WTC11 (cell line): ENCODE measurements at regions not wholly inside any gene's neighbourhood (a gene's known extent, or its start where the extent isn't known, plus 50 kb on each side); places are given as distances from the start of the nearest gene placed in this dataset.

Experiments used
- ZNF121 ChIP-seq: sonication (generic); formaldehyde crosslinking; IDR thresholded peaks from 2 replicates; pipeline ENCODE4 v1.8.0; 2023; ENCODE audit warnings: missing genetic modification reagents
- TF ChIP-seq, protein P1 (sequence below): fragments of 200-600 bp; IDR thresholded peaks from 2 replicates; pipeline ENCODE4 v1.8.0; 2022; ENCODE audit warnings: antibody characterized with exemption

DNA sequence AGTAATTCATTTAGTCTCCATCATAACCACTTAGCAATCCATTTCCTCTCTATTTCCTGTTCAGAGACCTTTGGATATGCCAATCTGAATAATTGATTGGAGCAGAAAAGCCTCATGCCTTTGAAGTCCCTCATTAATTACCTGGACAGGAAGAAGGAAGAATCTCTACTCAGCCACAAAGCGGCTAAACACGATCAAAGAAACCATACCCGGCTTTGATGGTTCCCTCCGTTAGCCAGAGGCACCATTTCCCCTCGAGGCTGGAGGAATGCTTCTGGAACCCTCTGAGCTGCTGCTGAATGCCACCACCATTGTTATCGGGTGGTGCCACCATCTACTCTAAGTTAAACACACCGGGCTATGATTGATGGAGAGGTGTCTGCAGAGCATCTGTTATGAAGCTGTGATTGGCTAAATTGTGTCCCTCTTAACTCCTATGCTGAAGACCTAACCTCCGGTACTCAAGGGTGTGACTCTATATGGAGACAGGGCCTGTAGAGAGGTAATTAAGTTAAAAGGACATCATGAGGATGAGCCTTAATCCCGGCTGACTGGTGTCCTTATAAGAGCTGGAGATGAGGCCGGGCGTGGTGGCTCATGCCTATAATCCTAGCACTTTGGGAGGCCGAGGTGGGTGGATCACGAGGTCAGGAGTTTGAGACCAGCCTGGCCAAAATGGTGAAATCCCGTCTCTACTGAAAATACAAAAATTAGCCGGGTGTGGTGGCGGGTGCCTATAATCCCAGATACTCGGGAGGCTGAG is 168.6 kb downstream of the CTTN start:
- TF ChIP-seq, protein P1, sequence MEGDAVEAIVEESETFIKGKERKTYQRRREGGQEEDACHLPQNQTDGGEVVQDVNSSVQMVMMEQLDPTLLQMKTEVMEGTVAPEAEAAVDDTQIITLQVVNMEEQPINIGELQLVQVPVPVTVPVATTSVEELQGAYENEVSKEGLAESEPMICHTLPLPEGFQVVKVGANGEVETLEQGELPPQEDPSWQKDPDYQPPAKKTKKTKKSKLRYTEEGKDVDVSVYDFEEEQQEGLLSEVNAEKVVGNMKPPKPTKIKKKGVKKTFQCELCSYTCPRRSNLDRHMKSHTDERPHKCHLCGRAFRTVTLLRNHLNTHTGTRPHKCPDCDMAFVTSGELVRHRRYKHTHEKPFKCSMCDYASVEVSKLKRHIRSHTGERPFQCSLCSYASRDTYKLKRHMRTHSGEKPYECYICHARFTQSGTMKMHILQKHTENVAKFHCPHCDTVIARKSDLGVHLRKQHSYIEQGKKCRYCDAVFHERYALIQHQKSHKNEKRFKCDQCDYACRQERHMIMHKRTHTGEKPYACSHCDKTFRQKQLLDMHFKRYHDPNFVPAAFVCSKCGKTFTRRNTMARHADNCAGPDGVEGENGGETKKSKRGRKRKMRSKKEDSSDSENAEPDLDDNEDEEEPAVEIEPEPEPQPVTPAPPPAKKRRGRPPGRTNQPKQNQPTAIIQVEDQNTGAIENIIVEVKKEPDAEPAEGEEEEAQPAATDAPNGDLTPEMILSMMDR = no peak
- no peak for TF ChIP-seq ZNF121 (CRISPR knock-in tag)
